AG09309 (cell line): ENCODE measurements at regions not wholly inside any gene's neighbourhood (a gene's known extent, or its start where the extent isn't known, plus 50 kb on each side); places are given as distances from the start of the nearest gene placed in this dataset.

Source experiments
- DNase-seq: peaks from one replicate; pipeline ENCODE4 v3.0.0-alpha.2; 2010; ENCODE audit warnings: low read depth
- H3K4me3 ChIP-seq: 2 replicates; pipeline ENCODE4 v1.5.1; 2011; ENCODE audit warnings: mild to moderate bottlenecking, low read depth, low read length, moderate library complexity; ENCODE audit not compliant: control insufficient read depth
- TF ChIP-seq, protein P1 (sequence below): IDR thresholded peaks from 2 replicates; pipeline ENCODE4 v1.5.1; 2011; ENCODE audit warnings: mild to moderate bottlenecking, low read depth, low read length, inconsistent platforms; ENCODE audit not compliant: insufficient read depth, control insufficient read depth; ENCODE audit errors: missing control alignments

DNA sequence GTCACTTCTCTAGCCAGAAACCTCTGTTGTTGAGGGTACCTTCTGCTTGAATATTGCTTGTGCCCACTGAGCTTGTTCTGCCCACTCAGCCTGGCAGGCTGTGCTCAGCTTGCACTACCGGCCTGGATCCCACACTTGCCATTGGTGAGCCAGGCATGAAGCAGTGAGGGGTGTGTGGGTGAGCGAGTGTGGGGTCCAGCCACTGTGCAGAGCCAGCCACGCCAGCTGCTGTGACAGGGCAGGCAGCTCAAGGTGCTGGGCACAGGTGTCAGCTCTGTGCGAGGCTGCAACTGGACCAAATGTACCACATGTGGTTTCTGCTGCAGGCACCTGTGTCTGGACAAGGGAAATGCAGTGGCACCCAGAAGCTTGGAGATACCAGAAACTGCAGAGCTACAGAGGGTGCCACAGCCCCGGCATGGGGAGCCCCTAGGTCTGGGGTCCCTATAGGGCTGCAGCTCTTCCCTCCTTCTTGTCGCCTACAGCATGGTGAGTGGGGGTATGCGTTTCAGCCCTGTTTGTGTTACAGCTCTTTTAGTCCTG lies 305.1 kb upstream of the RIOK2 start:
- DNase-seq: no peak
- H3K4me3 ChIP-seq: no peak overlapping the region
- TF ChIP-seq, protein P1, sequence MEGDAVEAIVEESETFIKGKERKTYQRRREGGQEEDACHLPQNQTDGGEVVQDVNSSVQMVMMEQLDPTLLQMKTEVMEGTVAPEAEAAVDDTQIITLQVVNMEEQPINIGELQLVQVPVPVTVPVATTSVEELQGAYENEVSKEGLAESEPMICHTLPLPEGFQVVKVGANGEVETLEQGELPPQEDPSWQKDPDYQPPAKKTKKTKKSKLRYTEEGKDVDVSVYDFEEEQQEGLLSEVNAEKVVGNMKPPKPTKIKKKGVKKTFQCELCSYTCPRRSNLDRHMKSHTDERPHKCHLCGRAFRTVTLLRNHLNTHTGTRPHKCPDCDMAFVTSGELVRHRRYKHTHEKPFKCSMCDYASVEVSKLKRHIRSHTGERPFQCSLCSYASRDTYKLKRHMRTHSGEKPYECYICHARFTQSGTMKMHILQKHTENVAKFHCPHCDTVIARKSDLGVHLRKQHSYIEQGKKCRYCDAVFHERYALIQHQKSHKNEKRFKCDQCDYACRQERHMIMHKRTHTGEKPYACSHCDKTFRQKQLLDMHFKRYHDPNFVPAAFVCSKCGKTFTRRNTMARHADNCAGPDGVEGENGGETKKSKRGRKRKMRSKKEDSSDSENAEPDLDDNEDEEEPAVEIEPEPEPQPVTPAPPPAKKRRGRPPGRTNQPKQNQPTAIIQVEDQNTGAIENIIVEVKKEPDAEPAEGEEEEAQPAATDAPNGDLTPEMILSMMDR: no peak

DNA sequence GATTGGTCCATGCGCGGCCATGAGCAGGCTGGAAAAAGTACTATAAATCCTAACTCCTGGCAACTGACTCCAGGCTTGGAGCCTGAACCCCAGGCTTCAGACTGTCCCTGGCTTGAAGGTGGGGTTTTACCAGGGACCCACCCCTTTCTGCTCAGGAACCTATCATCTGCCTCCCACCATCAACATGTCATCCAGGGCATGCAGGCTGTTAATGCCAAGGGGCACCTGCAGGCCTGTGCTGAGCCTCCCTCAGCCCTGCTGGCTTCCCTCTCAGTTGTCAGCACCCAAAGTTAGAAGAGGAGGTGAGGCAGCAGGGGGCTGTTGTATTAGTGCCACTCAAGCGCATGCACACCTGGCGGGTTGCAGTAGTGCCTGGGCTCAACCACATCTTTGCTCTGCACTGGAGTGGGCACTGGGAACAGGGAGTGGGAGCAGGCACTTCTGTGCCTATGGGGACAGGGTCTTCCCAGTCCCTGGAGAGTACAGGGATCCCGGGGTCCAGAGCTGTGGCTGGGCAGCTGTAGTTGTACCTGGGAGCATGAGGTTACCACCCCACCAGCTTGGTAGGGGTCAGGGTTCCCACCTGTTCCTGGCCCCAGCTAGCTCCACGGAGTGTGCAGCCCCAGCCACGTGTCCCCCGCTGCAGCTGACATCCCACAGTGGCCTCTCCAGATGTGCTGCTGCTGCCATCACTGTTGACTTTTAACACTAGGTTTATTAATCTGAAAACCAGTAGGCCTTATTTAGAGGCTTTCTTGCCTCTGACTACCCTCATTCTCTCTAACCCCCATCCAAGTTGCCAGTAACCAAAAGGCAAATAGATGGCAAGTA lies 306.2 kb upstream of the RIOK2 start:
- no peak overlapping the region for H3K4me3 ChIP-seq
- DNase-seq: no peak
- TF ChIP-seq, protein P1: no peak

DNA sequence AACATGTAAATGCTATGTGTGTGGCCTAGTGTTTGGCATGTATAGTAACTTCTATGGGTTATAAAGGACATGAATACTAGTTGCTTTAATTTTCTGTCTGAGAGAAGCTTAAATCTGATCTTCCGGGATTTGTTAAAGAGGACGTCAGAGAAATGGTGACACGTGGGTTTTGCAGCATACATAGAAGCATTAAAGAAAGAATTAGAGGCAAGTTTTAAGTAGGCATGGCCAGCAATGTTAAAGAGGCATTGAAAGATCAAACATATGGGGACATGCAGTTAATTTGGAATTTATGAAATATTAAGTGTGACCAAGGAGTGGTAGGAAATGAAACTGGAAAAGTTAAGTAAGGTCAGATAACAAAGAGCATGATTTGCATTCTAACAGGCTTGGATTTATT lies 311.4 kb upstream of the RIOK2 start:
- TF ChIP-seq, protein P1: no peak
- DNase-seq: no peak
- no peak overlapping the region for H3K4me3 ChIP-seq

DNA sequence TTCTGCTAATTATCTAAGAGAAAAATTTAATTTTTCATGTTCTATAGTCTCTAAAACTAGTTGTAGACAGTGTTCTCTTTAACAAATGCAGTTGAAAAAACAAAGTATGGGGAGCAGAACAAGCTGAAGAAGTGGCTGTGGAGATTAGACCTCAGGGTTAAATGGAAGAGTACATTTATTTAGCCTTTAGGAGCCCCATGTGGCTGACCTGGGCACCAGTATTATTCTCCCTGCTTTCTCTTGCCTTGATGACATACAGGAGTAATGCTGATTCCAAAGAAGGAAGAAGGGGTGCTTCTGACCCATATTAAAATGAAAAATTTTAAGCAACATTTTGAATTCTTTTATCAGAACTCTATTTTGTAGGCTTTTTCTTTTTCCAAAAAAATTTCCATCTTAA lies 312.3 kb upstream of the RIOK2 start:
- DNase-seq: no peak
- H3K4me3 ChIP-seq: no peak overlapping the region
- TF ChIP-seq, protein P1: no peak

DNA sequence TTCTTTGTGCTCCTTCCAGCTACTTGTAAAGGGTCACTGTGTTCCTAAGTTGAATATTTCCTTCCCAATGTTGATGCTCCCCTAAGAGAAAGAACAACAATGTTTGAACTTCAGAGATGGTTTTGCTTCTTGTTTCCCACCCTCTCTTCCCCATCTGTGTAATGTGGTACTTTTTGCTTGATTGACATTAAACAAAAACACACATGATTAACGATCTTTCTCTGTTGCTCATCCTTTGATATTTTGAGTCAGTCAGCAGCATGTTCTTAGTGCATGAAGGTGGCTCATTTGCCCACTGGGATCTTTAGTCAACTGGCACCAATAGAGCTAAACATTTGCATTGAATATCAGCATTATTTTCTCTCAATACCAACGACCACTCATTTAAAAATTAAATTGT lies 313.0 kb upstream of the RIOK2 start:
- TF ChIP-seq, protein P1: no peak
- no peak for DNase-seq
- H3K4me3 ChIP-seq: no peak overlapping the region

DNA sequence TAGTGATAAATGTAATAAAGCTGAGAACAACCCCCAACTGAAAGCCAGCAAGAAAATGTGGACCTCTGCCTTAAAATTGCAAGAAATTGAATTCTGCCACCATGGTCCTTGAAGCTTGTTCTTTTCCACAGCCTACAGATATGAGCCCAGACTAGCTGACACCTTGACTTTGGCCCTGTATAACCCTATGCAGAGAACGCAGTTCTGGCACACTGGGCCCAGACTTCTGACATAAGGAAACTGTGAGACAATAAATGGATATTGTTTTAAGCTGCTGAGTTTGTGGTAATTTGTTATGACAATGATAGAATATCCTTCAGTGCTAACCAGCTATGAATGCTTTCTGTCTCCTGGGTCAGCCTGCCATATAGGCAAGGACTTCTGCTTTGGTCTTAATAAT lies 315.6 kb upstream of the RIOK2 start:
- no peak for DNase-seq
- TF ChIP-seq, protein P1: no peak

DNA sequence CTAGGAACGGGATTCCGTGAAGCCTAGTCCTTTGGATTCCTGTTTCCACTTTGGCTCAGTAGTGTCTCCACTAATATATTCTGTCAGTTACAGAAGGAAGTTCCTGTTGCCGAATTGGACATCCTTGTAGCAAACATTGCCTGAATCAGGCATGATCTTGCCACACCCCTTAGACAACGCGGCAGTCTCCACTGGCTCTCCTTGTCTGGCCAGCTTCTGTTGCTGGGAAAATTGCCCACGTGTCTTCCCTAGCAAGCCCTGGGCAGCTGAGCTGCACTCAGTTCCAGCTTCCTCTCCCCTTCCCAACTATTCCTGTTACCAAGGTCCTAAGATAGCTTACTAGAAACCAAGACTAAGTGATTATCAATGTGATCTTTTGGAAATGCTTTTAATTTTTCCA lies 316.6 kb upstream of the RIOK2 start:
- no peak for DNase-seq
- no peak overlapping the region for H3K4me3 ChIP-seq

More for the DNA sequence above, 315.6 kb upstream of the RIOK2 start:
- H3K4me3 ChIP-seq: no peak overlapping the region

More for the DNA sequence above, 316.6 kb upstream of the RIOK2 start:
- TF ChIP-seq, protein P1: no peak
